Epithelial cell of esophagus (primary cell): ENCODE measurements at regions not wholly inside any gene's neighbourhood (a gene's known extent, or its start where the extent isn't known, plus 50 kb on each side); places are given as distances from the start of the nearest gene placed in this dataset.

Source experiments
- DNase-seq: peaks from one replicate; pipeline ENCODE4 v3.0.0; 2010; ENCODE audit warnings: low read depth
- H3K4me3 ChIP-seq: 2 replicates; pipeline ENCODE4 v1.5.1; 2011; ENCODE audit warnings: mild to moderate bottlenecking, low read length, control low read depth
- TF ChIP-seq, protein P1 (sequence below): IDR thresholded peaks from 2 replicates; pipeline ENCODE4 v1.5.1; 2011; ENCODE audit warnings: low read depth, mild to moderate bottlenecking, low read length, control low read depth, inconsistent platforms; ENCODE audit not compliant: insufficient read depth; ENCODE audit errors: missing control alignments

DNA sequence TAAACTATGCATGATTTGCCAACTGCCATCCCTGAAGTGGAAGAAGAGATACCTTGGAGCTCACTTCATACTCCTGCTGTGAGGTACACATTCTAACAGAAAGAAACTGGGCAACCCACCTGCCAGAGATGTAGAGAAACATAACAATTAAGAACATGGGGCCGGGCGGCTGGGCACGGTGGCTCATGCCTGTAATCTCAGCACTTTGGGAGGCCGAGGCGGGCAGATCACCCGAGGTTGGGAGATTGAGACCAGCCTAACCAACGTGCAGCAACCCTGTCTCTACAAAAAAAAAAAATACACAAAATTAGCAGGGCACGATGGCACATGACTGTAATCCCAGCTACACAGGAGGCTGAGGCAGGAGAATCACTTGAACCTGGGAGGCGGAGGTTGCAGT is 402.6 kb upstream of the ANKRD30A start:
- TF ChIP-seq, protein P1, sequence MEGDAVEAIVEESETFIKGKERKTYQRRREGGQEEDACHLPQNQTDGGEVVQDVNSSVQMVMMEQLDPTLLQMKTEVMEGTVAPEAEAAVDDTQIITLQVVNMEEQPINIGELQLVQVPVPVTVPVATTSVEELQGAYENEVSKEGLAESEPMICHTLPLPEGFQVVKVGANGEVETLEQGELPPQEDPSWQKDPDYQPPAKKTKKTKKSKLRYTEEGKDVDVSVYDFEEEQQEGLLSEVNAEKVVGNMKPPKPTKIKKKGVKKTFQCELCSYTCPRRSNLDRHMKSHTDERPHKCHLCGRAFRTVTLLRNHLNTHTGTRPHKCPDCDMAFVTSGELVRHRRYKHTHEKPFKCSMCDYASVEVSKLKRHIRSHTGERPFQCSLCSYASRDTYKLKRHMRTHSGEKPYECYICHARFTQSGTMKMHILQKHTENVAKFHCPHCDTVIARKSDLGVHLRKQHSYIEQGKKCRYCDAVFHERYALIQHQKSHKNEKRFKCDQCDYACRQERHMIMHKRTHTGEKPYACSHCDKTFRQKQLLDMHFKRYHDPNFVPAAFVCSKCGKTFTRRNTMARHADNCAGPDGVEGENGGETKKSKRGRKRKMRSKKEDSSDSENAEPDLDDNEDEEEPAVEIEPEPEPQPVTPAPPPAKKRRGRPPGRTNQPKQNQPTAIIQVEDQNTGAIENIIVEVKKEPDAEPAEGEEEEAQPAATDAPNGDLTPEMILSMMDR: no peak
- H3K4me3 ChIP-seq: no peak overlapping the region
- DNase-seq: no peak

GRCh38 chr10:36721871-36722270 is 403.5 kb upstream of the ANKRD30A start:
- H3K4me3 ChIP-seq: no peak overlapping the region
- DNase-seq: no peak
- TF ChIP-seq, protein P1: no peak

DNA sequence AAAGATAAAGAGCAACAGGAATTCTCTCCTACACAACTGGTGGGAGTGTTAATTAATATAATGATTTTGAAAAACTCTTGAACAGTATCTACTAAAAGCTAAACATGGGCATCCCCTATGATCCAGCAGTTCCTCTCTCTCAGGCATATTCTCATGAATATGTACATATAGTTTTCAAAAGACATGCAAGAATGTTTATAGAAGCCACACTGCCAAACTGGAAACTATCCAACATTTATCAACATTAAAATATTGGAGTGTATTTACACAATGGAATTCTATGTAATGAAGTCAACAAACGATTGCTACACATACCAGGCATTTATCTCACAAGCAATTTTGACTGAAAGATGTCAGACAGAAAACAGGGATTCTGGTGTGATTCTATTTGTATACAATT is 404.5 kb upstream of the ANKRD30A start:
- TF ChIP-seq, protein P1: no peak
- H3K4me3 ChIP-seq: no peak overlapping the region
- DNase-seq: peak; percentile 15

GRCh38 chr10:36717118-36717517 is 408.3 kb upstream of the ANKRD30A start:
- DNase-seq: no peak
- no peak overlapping the region for H3K4me3 ChIP-seq
- TF ChIP-seq, protein P1: no peak

DNA sequence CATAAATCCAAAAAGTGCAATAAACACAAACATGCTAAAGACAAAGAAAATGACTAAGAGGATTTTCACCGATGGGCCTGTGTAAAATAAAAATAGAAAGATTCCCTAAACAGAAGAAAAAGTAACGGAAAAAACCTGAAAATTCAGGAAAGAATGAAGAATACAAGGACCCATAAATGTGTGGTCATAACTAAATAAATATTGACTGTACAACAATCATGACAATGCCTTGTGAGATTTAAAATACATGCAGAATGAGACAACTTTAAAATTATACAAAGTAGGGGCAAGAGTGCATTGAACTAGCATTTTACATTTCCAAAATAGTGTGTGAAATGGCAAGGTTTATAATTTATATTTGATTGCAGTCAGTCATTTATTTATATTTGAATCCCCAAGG is 409.1 kb upstream of the ANKRD30A start:
- TF ChIP-seq, protein P1: no peak
- no peak overlapping the region for H3K4me3 ChIP-seq
- no peak for DNase-seq

DNA sequence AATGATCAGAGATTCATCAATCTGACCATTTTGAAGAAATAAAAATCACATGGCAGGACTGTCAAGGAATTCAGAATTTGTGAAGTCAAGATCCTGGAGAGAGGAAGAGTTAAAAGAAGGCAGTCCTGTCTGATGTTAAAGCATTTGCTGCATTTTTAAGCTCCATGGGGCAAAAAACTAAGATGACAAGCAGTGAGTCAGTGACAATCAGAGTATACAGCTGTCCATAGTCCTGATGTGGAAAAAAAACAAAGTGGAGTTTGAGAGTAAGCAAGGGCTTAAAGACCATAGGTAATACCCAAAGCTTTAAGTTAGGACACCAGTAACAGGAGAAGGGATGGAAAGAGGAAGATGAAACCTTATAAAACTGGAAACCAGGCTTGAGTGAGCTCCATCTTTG is 412.7 kb upstream of the ANKRD30A start:
- no peak for DNase-seq
- TF ChIP-seq, protein P1: no peak
- no peak overlapping the region for H3K4me3 ChIP-seq

DNA sequence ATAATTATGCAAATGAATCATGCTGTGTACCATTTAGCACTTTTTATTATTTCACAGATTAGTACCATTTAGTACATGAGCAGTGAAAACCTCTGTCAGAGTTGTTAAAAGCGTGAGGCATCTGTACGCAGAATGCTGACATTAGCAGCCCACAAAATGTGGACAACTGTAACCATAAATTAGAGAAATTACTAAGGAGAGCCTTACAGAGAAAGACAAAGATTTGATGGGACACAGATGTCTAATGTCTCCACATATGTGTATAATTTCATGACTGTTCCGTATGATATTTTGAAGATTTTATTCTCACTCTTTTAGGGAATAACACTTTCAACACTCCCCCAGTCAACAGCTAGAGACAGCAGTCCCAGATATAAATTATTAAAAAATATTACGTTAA is 414.0 kb upstream of the ANKRD30A start:
- no peak for DNase-seq

More for the DNA sequence above, 414.0 kb upstream of the ANKRD30A start:
- H3K4me3 ChIP-seq: no peak overlapping the region
- TF ChIP-seq, protein P1: no peak
